Fibroblast of skin of left biceps (primary cell): ENCODE measurements at regions not wholly inside any gene's neighbourhood (a gene's known extent, or its start where the extent isn't known, plus 50 kb on each side); places are given as distances from the start of the nearest gene placed in this dataset.
"Not testable (repeated sequence)": the region's sequence is repeated elsewhere in the genome, so short reads cannot be mapped to it uniquely, and the experiment has no call there.

Experiments
- DNase-seq, 2 experiments: peaks; one replicate each; pipeline ENCODE4 v3.0.0-alpha.2; 2013; ENCODE audit warnings: low read depth in 2 of 2

DNA sequence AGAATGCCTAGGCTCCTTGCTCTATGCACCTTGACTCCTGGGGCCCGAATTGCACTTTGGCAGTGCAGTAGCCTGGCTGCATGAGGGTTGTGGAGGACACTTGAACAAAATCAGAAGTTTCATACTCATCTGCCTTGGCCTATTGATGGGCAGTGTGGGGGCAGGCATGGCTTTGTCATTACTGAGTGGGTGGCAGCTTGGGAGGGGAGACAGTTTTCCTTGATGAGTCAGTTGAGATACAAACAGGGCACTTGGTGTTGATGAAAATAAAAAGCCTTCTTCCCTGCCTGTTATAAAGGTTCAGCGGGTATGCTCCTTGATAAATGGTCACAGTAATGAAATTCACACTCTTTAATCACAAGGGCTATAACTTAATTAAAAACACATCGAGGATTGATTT, 126.8 kb upstream of the MAMLD1 start:
- no peak for DNase-seq

DNA sequence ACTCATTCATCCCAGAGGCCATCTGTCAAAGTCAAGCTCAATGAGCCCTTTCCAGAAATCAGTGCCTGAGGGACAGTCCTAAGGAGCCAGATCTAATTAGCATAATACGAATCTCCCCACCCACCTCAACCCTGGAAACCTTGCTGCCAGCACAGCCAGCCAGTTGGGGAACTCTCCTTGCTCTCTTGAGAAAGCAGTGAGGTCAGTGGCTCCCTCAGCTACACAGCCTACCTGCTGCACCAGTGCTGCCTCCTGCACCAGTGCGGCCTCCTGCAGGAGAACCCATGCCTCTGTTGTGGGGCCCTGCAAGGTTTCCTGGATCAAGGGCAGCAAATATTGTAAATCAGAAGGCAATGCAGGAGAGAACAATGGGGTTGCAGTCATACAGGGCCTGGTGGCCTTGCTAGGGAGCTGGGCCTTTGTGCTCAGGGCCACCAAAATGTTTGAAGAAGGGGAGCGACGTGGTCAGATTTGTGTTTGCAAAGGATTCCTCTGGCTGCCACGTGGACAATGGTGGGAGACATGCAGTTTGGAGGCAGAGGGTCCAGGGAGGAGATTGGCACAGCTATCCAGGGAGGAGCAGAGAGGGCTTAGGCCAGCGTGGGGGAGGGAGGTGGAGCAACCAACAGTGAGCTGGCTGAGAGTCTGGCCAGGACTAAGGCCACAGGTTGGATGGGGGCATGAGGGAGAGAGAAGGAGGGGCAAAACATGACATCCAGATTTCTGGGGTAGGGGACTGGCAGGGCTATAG, 124.3 kb upstream of the MAMLD1 start:
- no peak for DNase-seq

DNA sequence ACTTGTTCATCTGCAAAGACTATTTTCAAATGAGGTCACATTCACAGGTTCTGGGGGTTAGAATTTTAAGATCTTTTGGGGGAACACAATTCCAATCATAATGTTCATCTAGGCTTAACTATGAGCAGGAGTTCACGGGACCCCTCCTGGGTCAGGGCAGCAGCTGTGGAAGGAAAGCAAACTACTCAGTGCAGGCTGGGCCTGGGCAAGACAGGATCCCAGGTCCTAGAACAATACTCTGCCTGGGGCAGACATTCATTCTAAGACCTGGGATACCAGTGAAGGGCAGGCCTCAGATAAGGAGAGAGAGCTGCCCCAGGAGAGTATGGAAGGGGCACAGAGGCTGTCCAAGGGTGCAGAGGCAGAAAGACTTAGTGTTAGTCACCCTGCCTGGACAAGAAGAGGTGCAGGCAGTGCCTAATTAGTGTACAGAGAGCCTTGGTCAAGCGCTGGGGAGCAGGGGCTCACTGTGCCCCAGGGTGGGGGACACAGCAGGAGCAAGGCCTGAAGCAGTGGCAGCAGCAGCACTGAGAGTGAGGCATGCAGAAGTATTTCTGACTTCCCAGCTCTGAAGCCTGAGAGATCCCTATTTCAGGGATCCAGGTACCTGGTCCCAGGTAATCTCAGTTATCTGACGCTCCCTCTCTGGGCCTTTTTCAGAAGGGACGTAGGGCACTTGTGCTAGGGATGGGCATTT, 123.0 kb upstream of the MAMLD1 start:
- DNase-seq = no peak

DNA sequence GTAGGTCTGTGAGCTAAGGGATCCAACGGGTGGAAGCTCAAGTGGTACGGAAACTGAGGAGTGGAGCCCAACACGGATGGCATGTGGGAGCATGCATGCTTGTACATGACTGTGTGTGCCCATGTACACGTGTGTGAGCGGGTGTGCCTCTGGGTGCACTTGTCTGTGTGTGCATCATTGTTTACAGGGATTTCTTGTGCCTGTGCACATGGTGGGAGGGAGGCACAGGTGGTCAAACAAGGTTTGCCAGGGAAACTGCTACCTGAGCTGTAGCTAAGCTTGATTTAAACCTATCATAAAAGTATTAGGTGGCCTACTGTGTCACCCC, 122.5 kb upstream of the MAMLD1 start:
- DNase-seq = no peak

DNA sequence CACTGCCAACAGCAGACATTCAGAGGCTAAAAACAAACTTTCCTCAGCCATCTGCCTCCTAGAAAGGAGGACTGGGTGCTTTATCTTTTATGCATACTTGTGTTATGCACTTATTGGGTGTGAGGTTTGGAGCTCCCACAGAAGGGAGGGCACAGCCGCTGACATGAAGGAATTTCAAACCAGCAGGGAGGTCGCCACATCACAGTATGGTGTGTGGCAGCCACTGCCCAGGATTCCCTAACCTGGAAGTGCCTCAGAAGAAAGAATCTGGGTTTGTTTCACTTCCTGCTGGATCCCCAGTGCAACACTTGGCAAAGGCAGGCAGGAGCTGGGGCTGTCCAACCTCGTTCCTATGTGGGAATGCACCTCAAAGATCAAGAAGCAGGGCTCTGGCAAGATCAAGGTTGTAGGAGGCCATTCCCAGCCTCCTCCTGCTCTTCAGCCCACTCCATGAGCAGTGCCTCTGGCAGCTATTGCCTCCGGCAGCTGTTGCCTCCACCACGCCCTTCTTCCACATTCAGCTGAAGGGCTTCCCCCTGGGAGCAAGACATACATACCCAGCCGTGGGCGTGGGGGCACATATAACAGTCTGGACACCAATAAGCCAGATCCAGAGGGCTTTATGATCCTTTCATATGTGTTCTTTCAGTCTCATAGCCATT, 109.0 kb upstream of the MAMLD1 start:
- no peak for DNase-seq

DNA sequence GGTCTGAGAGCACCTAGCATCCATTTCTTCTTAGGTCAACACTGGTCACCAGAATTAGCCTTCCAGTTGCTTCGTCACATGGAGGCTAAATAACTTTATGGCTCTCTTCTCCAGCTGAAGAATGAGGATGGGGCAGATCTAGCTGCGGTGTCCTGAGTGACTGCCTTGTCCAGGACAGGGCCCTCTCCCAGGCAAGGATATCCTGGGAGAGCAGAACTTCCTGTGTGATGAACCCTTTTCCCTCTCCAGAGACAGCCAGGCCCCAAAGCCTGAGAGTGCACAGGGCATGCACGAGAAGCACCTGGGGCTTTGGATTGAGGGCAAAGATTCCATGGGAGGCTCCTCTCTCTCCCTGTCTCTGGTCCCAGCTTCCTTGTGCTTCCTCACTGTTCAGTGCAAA, 108.2 kb upstream of the MAMLD1 start:
- DNase-seq = no peak

DNA sequence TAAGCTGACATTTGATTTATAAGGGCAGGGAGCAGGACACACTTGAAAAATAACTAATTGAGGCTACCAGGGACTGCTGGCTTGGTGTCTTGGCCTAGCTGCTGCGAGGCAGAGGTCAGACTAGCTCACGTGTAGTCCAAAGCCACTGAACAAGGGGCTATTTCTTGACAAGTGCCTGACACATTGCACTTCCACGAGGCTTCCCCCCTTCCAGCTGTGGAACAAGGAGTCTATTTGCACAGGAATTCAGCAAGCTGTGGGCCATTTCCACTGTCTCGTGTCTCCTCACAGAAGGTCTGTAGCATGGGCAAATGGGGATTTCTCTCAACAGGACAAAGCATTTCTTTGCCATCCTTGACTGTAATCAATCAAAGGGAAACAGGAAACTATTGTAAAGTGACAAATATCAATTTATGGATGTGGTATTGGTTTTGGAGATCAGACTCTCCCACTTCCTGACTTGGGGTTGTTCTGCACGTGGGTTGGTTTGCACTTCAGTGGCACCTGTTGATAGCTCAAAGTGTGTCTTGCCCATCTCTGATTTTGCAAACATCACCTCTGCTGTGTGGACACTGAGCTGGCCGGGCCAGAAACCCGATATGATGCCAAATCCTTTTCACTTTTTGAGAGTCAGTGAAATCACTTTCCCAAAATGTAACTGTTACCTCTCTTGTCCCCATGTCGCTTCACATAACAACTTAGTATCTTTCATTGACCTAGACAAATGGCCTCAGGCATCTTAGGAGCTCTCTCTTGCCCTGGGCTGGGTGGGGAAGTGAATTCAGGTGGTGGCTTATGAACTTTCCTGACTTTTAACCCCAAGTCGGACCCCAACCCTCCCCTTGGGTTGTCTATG, 107.4 kb upstream of the MAMLD1 start:
- DNase-seq = no peak

DNA sequence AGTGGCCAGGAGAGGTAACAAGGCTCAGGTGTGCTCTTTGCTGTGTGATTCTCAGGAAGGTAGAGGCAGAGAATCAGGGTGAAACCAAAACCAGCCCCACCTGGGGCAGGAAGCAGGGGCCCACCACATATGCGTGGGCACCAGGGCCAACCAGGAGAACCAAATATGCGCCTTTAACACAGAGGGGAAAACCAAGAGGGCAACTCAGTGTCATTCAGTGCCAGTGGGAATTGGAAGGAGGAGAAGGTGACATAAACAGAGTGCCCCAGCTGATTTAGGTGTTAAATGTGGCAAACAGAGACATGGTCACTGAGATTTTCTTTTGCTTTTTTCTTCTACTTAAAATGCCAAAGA, 106.8 kb upstream of the MAMLD1 start:
- no peak for DNase-seq

DNA sequence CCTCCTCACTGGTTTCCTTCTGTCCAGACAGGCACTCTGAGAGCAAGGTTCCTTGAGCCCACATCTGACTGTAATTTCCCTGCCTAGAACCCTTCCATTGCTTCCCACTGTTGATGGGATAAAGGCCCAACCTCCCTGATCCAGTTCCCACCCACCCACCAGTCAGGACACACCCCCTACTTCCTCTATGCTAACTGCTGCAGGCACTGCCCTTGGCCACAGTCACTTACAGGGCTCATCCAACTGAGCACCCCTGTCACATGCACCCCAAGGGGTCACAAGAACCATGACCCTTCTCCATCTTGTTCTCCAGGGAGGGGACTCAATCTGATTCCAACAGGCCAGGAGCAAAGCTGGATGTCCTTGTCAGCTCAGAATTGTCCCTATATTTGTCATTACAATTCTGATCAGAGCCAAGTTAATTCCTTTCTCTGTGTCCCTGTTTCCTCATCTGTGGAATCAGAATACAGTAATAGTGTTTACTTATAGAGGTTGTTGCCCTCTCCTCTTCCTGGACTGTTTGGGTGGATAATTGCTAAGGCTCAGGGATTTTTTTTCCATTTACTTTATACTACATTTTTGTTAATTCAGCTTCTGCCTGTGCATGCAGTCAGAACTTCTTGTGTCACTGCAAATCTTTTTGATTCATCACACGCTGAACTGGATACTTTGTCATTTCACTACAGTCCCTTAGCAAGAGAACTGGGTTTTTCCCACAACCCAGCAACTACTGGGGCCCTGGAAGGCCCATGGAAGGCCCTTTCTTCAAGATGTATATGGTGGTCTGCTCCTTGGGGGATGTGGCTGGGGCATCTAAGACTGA, 105.6 kb upstream of the MAMLD1 start:
- no peak for DNase-seq

DNA sequence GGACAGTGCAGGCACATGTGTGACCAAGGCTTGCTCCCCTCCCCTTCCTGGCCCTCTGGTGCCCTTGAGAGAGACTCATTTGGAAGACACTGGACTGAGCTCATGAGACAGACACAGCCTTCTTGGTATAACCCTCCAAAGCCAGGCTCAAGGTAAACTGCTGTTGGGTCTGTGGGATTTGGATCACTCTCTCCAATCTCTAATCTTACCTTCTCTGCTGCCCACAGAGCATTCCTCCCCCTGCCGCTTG, 105.0 kb upstream of the MAMLD1 start:
- no peak for DNase-seq

DNA sequence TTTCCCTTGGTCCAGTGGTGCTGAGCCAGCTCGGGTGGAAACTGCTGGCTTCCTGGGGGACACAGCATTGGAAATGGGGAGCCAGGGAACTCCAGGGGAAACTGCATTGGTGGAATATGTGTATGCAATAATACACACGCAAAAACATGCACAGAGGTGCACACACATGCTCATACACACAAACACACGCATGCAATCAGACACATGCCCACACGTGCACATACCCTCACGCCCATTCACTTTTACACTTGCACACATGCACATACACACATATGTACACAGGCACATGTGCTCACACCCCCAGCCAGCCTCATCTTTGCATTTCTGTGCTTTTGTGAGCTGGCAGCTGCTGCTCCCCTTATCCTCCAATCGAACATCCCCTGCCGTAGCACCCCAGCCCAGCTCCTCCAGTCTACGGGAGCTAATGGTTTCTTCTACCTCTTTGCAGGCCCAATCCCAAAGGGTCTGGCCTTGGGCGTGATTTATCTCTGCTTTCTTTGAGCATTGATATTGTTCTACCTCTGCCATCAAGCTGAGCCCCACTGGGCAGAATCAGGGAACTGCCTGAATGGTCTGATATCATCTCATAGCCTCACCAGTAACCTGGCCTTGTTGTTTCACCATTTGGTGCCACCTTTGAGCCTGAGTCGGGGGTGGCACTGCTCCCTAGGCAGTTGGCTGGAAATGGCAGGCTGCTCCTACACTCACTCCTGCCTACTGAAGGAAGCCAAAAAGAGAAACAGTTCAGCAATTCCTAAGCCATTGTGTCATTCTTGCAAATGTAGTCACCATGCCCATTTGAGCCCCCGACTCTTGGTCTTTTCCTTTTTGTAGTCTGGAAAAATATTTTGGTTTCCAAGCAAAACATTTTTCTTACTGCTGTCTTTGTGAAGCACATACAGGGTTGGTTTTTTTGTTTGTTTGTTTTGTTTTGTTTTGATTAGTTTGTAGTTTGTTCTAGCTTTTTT, 104.4 kb upstream of the MAMLD1 start:
- DNase-seq = no peak

DNA sequence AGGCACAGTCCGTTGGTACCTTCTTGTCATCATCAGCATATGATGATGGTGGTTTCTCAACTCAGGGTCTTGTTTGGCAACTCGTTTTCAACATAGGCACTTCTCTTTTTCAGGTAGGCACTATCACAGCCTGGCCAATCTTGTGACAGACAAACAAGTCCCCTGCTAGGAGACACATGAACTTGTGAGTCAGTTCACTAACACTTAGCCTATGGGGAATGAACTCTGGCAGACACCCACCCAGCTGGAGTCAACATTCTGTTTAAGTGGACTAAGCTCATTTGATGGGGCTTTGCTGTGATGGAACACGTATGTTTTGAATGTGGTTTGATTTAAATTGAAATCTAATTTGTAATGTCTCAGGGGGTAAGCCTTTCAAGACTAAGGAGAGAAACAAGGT, 100.7 kb upstream of the MAMLD1 start:
- DNase-seq = no peak

DNA sequence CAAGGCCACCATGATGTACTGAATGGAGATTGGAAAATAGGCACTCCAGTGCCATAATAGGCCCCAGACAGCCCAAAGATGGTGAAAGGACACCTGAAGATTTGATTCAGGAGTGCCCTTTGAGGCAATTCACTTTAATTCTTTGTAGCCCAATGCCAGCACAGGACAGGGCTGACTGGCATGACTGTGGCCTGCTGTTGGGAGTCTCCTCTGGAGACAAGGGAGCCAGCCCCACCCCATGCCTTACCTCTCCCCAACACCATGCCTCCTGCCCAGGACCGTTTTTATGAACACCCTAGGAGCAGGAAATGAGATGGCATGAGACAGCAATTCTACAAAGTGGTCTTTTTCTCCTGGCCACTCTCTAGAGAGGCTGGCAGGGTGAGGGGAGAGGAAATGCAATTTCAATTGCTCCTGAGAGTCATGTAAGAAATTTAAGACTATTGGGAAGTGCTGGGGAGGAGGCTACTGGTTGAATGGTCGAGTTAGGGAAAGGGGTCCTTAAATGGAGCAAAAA, 94.2 kb upstream of the MAMLD1 start:
- DNase-seq = no peak

DNA sequence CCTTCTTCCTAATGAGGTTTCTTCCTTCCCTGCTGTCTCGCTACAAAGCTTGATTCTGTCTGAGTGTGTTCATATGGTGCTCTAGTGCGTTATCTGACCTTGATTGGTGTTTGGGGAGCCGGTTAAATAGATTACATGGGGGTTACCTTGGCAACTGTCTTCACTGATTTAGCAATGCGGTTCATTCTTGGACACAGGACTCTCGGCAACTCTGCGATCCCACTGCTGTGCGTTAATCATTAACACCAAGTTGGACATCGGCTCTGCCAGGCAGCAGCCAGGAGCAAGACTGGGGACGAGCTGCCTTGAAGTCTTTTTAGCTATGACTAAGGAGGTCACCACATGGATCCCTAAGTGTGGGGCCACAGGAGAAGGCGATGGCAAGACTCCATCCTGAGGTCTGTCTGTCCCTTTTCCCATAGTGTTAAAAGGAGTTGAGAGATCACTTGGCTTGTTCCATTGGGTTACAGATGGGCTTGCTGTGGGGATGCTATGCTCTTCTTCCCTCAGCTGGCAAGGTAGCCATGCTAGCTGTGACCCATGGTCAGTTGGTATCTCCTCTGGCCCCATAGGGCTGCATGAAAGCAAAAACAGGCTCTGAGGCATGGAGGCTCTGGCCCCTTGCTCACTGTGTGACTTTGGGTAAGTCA, 93.4 kb upstream of the MAMLD1 start:
- DNase-seq = no peak

DNA sequence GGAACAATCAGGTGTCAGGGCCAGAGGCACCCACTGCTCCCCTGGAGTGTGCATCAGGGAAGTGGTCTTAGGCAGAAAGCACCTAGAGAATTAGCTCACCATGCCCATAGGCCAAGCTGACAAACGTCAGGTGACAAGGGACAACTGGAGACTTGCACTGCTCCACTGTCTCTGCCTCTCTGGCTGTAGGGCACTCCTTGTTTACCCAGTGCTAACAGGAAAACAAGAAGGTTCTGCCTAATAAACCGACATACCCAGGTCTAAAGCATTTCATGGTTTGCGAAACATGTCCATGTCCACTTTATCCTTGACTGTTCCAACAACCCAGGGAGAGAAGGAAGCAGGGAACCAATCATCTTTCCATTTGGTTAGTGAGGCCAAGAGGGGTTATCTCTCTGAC, 92.5 kb upstream of the MAMLD1 start:
- DNase-seq = no peak

DNA sequence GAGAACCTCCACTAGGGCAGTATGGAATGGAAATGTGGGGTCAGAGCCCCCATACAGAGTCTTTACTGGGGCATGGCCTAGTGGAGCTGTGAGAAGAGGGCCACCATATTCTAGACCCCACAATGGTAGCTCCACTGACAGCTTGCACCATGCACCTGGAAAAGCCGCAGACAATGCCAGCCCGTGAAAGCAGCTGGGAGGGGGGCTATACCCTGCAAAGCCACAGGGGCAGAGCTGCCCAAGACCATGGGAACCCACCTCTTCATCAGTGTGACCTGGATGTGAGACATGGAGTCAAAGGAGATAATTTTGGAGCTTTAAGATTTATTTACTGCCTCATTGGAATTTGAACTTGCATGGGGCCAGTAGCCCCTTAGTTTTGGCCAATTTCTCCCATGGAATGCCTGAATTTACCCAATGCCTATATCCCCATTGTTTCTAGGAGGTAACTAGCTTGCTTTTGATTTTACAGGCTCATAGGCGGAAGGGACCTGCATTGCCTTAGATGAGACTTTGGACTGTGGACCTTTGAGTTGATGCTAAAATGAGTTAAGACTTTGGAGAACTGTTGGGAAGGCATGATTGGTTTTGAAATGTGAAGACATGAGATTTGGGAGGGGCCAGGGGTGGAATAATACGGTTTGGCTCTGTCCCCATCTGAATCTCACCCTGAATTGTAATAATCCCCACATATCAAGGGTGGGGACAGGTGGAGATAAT, 89.4 kb upstream of the MAMLD1 start:
- DNase-seq = not testable (repeated sequence)

DNA sequence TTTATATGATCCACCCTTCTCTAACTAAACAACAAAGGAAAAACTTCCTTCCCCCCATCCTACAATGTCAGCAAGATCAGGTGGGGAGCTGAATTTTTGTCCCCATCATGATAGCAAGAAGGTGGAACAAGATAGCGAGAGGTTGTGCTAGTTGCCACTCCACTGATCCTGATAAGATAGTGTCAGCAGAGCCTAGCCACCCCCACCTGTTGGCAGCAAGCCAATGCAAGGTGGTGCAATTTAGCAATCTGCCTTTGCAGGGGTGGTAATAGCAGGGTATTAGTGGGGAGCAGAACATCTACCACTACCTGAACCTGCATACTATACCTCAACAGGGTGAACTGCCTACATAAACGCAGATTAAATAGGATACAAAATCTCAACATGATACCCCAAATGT, 80.2 kb upstream of the MAMLD1 start:
- DNase-seq = no peak

DNA sequence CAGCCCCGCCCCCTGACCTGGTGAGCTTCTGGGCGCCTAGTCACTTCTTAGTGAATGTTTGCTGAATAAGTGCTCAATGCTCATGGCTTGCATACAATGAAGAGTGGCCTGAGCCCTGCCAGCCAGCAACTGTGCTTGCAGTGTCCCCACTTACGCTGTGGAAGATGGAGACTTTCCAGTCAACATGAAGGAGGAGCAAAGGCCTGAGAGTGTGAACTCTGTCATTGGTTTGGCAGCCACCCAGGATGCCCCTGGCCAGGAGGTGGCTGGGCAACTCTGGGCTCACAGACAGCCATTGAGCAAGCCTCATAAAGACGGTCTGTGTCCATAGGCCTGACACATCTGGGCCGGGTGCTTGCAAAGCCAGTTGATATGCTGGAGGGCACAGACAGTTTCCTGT, 72.1 kb upstream of the MAMLD1 start:
- DNase-seq = no peak

DNA sequence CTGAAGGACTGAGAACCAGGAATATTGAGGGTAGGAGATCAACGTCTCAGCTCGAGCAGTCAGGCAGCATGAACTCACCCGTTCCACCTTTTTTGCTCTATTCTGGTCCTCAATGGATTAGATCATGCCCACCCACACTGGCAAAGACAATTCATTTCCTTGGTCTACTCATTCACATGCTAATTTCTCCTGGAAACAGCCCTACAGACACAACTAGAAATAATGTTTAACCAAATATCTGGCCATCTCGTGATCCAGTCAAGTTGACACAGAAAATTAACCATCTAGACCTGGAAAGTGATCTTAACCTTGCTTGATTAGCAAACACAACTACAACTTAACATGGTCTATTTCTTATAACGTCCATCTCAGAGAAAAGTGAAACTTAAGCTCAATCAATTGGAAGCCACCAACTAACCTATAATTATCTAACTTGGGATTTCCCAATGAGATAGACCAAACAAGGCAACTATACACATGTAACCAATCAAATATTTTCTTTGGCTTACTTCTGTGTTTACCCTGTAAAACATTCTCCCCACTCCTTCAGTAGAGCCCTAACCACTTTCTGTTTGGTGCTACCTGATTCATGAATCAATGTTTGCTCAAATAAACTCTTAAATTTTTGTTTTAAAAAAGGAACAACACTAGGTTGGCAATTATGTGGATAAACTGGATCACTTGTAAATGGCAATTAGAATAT, 69.7 kb upstream of the MAMLD1 start:
- DNase-seq = no peak
